GM12878 (cell line): ENCODE measurements at regions not wholly inside any gene's neighbourhood (a gene's known extent, or its start where the extent isn't known, plus 50 kb on each side); places are given as distances from the start of the nearest gene placed in this dataset.

Experiments used
- ATAC-seq: fragments of 200-7000 bp; cut with Tn5 transposase; 3 replicates; pipeline ENCODE4 v1.9.1; 2020; ENCODE audit warnings: mild to moderate bottlenecking, moderate library complexity
- BruUV-seq: library from RNA; stranded (reverse); fragments of 400-500 nt; replicated peaks from 2 replicates; lab custom pipeline; 2021; lab: Mats Ljungman, UMichigan
- CTCF ChIA-PET: fragments of 300-600 bp; sonication (Branson Sonifier 250); formaldehyde crosslinking; extraction: SDS; loops from one replicate; lab custom pipeline; 2021; ENCODE audit warnings: inconsistent platforms; lab: Yijun Ruan, JAX
- POLR2A ChIA-PET: fragments of 350-600 bp; formaldehyde crosslinking; extraction: SDS; loops from one replicate; lab custom pipeline; 2021; ENCODE audit warnings: inconsistent platforms; lab: Charles Lee
- RAD21 ChIA-PET: fragments of 300-600 bp; sonication (Branson Sonifier 250); formaldehyde crosslinking; loops from one replicate; lab custom pipeline; 2023; ENCODE audit warnings: antibody characterized with exemption; ENCODE audit not compliant: unreplicated experiment; lab: Charles Lee
- SMC1A ChIA-PET: fragments of 300-600 bp; sonication (Branson Sonifier 250); formaldehyde crosslinking; loops from one replicate; lab custom pipeline; 2023; ENCODE audit not compliant: unreplicated experiment, uncharacterized antibody; lab: Charles Lee
- DNase-seq: peaks from one replicate; pipeline ENCODE4 v3.0.0-alpha.2; 2011; ENCODE audit warnings: low read depth, low spot score
- FAIRE-seq: peaks from 3 replicates; lab custom pipeline; 2011; peaks lifted over from hg19 to GRCh38; lab: Jason Lieb, UNC
- H2AFZ ChIP-seq: 2 replicates; pipeline ENCODE4 v1.6.0; 2011; ENCODE audit warnings: low read depth, low read length, control low read depth; ENCODE audit not compliant: control insufficient read depth
- H3K27ac ChIP-seq: 2 replicates; pipeline ENCODE4 v1.5.1; 2011; ENCODE audit warnings: control low read depth; ENCODE audit not compliant: control insufficient read depth, insufficient read depth
- H3K27me3 ChIP-seq, 2 experiments: replicated peaks in 1 of 2; 2 replicates each; pipeline versions ENCODE4 v1.6.0 to v1.6.1; 2011; ENCODE audit warnings: low read length in 1 of 2; ENCODE audit not compliant: control insufficient read depth in 2 of 2, insufficient read depth in 2 of 2
- H3K36me3 ChIP-seq, 2 experiments: 2 replicates each; pipeline ENCODE4 v1.5.1; 2011; ENCODE audit warnings: low read length in 1 of 2; ENCODE audit not compliant: control insufficient read depth in 2 of 2, insufficient read depth in 2 of 2
- H3K4me1 ChIP-seq: 2 replicates; pipeline ENCODE4 v1.6.1; 2011; ENCODE audit warnings: mild to moderate bottlenecking, low read length, moderate library complexity, mixed read lengths; ENCODE audit not compliant: control insufficient read depth, insufficient read depth
- H3K4me2 ChIP-seq: 2 replicates; pipeline ENCODE4 v1.6.0; 2011; ENCODE audit warnings: control low read depth; ENCODE audit not compliant: control insufficient read depth, insufficient read depth
- H3K4me3 ChIP-seq: fragments of 200-600 bp; sonication (generic); 2 replicates; pipeline ENCODE4 v1.5.1; 2016
- H3K79me2 ChIP-seq: 2 replicates; pipeline ENCODE4 v1.6.0; 2011; ENCODE audit warnings: low read length; ENCODE audit not compliant: control insufficient read depth, insufficient read depth
- H3K9ac ChIP-seq: 2 replicates; pipeline ENCODE4 v1.8.0; 2011; ENCODE audit warnings: low read length, control low read depth, mixed read lengths; ENCODE audit not compliant: control insufficient read depth, insufficient read depth
- H3K9me3 ChIP-seq: replicated peaks from 3 replicates; pipeline ENCODE4 v1.5.1; 2011; ENCODE audit warnings: mild to moderate bottlenecking, low read length; ENCODE audit not compliant: control insufficient read depth, insufficient read depth
- H4K20me1 ChIP-seq: 2 replicates; pipeline ENCODE4 v1.6.0; 2011; ENCODE audit not compliant: control insufficient read depth, insufficient read depth
- BHLHE40 ChIP-seq, 2 experiments: fragments of 450-650 bp in 1 of 2; IDR thresholded peaks; 2 replicates each; pipeline ENCODE4 v1.6.1; 2011 to 2017; ENCODE audit warnings: low read depth in 2 of 2, borderline replicate concordance in 1 of 2, improper control_type of control experiment in 1 of 2, low read length in 1 of 2, mild to moderate bottlenecking in 1 of 2
- CEBPB ChIP-seq, 2 experiments: fragments of 150-350 bp in 1 of 2; IDR thresholded peaks; 2 replicates each; pipeline ENCODE4 v1.6.1; 2012 to 2014; ENCODE audit warnings: low read depth in 2 of 2, low read length in 2 of 2, borderline replicate concordance in 1 of 2, inconsistent platforms in 1 of 2
- HCFC1 ChIP-seq: fragments of 150-350 bp; IDR thresholded peaks from 2 replicates; pipeline ENCODE4 v1.6.1; 2014; ENCODE audit warnings: low read length
- HDAC2 ChIP-seq: fragments of 200-600 bp; sonication (generic); IDR thresholded peaks from 2 replicates; pipeline ENCODE4 v1.6.1; 2017
- POLR2AphosphoS2 ChIP-seq: IDR thresholded peaks from 2 replicates; pipeline ENCODE4 v1.6.1; 2011; ENCODE audit warnings: low read depth, mild to moderate bottlenecking, low read length, improper control_type of control experiment, moderate library complexity
- TCF7 ChIP-seq: IDR thresholded peaks from 2 replicates; pipeline ENCODE4 v1.6.1; 2014; ENCODE audit warnings: antibody characterized with exemption, borderline replicate concordance
- ZBED1 ChIP-seq: IDR thresholded peaks from 2 replicates; pipeline ENCODE4 v1.6.1; 2016; ENCODE audit warnings: borderline replicate concordance
- ZSCAN29 ChIP-seq: fragments of 450-650 bp; IDR thresholded peaks from 2 replicates; pipeline ENCODE4 v1.6.1; 2017; ENCODE audit warnings: mild to moderate bottlenecking, moderate library complexity
- WGBS: methylation state at CpG from one replicate; pipeline ENCODE4 v1.1.6; 2016; ENCODE audit warnings: low lambda C conversion rate; ENCODE audit not compliant: insufficient replicate concordance, insufficient coverage; ENCODE audit errors: missing lambda C conversion rate; 5-methylcytosine and 5-hydroxymethylcytosine counted together
- in situ Hi-C: fragments of 300-500 bp; cut with MboI; formaldehyde crosslinking; loops from 9 replicates; pipeline ENCODE4 v1.14.3; 2018; ENCODE audit warnings: mixed read lengths
- intact Hi-C: fragments of 100-400 bp; cut with micrococcal nuclease; formaldehyde crosslinking; loops from one replicate; pipeline ENCODE4 v1.14.2; 2022; ENCODE audit not compliant: unreplicated experiment
- TF ChIP-seq, protein P1 (sequence below): IDR thresholded peaks from 2 replicates; pipeline ENCODE4 v1.6.1; 2011; ENCODE audit warnings: mild to moderate bottlenecking, low read depth, low read length, moderate library complexity; ENCODE audit not compliant: insufficient replicate concordance

- DNase-seq (no peak), FAIRE-seq (no peak), ATAC-seq (no peak)
- no TSS peak for BruUV-seq
- Histone ChIP-seq H3K36me3 (no peaks in the 10 kb centered on the region), H3K27ac (no peak overlapping the region), H2AFZ (no peak overlapping the region), H3K4me2 (no peak overlapping the region), H3K9me3 (no peaks in the 10 kb centered on the region), H3K9ac (no peak overlapping the region), H3K4me3 (no peak overlapping the region), H3K4me1 (no peaks in the 10 kb centered on the region), H3K79me2 (no peaks in the 10 kb centered on the region), H3K27me3 (no peaks in the 10 kb centered on the region), H4K20me1 (no peaks in the 10 kb centered on the region)
- TF ChIP-seq TCF7 (no peak), ZSCAN29 (no peak), BHLHE40 (IDR thresholded peaks at IDR 0.05; ENCODE audit: borderline replicate concordance in 1 of 2, low read depth in 2 of 2, low read length in 1 of 2) (no peak), HDAC2 (no peak), HCFC1 (no peak), ZBED1 (no peak), POLR2AphosphoS2 (no peak), CEBPB (IDR thresholded peaks at IDR 0.05; ENCODE audit: borderline replicate concordance in 1 of 2, low read depth in 2 of 2, low read length in 2 of 2) (no peak)
- TF ChIP-seq, protein P1, sequence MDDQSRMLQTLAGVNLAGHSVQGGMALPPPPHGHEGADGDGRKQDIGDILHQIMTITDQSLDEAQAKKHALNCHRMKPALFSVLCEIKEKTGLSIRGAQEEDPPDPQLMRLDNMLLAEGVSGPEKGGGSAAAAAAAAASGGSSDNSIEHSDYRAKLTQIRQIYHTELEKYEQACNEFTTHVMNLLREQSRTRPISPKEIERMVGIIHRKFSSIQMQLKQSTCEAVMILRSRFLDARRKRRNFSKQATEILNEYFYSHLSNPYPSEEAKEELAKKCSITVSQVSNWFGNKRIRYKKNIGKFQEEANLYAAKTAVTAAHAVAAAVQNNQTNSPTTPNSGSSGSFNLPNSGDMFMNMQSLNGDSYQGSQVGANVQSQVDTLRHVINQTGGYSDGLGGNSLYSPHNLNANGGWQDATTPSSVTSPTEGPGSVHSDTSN: no peak
- 49% methylated on average over 3 of the region's 3 CpGs for WGBS
- in situ Hi-C loops: no loop called here
- ChIA-PET SMC1A (no interaction called here), RAD21 (no interaction called here), CTCF (no interaction called here), POLR2A (no interaction called here)
- intact Hi-C loops: loop anchor here (5.0 kb wide), 1 partner anchor 974 kb away; no protein-coding TSS in a partner anchor
Observed at GRCh38 chrX:39636481-39636880, 461.3 kb downstream of the BCOR start.
